H1 (cell line): ENCODE measurements at regions not wholly inside any gene's neighbourhood (a gene's known extent, or its start where the extent isn't known, plus 50 kb on each side); places are given as distances from the start of the nearest gene placed in this dataset.

Experiments
- CTCF ChIA-PET: fragments of 300-600 bp; sonication (Branson Sonifier 250); formaldehyde crosslinking; loops from one replicate; lab custom pipeline; 2021; ENCODE audit not compliant: partially characterized antibody; lab: Charles Lee
- POLR2A ChIA-PET: fragments of 300-600 bp; sonication (Branson Sonifier 250); formaldehyde crosslinking; loops from one replicate; lab custom pipeline; 2021; ENCODE audit warnings: inconsistent platforms; ENCODE audit not compliant: partially characterized antibody; lab: Charles Lee
- DNase-seq, 2 experiments: peaks; one replicate each; pipeline versions ENCODE4 v3.0.0 to v3.0.0-alpha.2; 2010 to 2022; ENCODE audit warnings: low spot score in 2 of 2, low read depth in 1 of 2, mixed read lengths in 1 of 2
- FAIRE-seq: peaks from 2 replicates; lab custom pipeline; 2011; peaks lifted over from hg19 to GRCh38; lab: Jason Lieb, UNC
- H2AFZ ChIP-seq: 2 replicates; pipeline ENCODE4 v1.8.1; 2012; ENCODE audit warnings: low read length, inconsistent platforms
- H2AK5ac ChIP-seq: 2 replicates; pipeline ENCODE4 v1.6.1; 2013; ENCODE audit warnings: low read depth, low read length
- H2BK120ac ChIP-seq: replicated peaks from 2 replicates; pipeline ENCODE3; 2013; ENCODE audit warnings: low read depth, low read length, inconsistent platforms
- H2BK12ac ChIP-seq: 2 replicates; pipeline ENCODE4 v1.6.1; 2013; ENCODE audit warnings: low read depth, low read length
- H2BK15ac ChIP-seq: 2 replicates; pipeline ENCODE4 v1.6.1; 2013; ENCODE audit warnings: low read length
- H2BK20ac ChIP-seq: 2 replicates; pipeline ENCODE4 v1.6.1; 2013; ENCODE audit warnings: low read length
- H2BK5ac ChIP-seq: 2 replicates; pipeline ENCODE4 v1.6.1; 2013; ENCODE audit warnings: low read depth, low read length
- H3K14ac ChIP-seq: 2 replicates; pipeline ENCODE4 v1.6.1; 2013; ENCODE audit warnings: inconsistent platforms; ENCODE audit not compliant: insufficient read length
- H3K18ac ChIP-seq: 2 replicates; pipeline ENCODE4 v1.6.1; 2013; ENCODE audit warnings: low read length; ENCODE audit errors: extremely low read depth
- H3K23ac ChIP-seq: 2 replicates; pipeline ENCODE4 v1.6.1; 2013; ENCODE audit warnings: inconsistent platforms; ENCODE audit not compliant: insufficient read length
- H3K23me2 ChIP-seq: 2 replicates; pipeline ENCODE4 v1.6.1; 2013; ENCODE audit warnings: low read depth, low read length
- H3K27ac ChIP-seq: 2 replicates; pipeline ENCODE4 v1.6.1; 2011; ENCODE audit warnings: low read depth, low read length, inconsistent platforms
- H3K27me3 ChIP-seq, 4 experiments: replicated peaks in 1 of 4; 1 replicate in 1 of 4; 2 replicates in 3 of 4; pipeline versions ENCODE4 v1.6.1 to v1.8.1; 2011 to 2013; ENCODE audit warnings: low read length in 3 of 4, mild to moderate bottlenecking in 3 of 4, inconsistent platforms in 2 of 4, mixed read lengths in 2 of 4, moderate library complexity in 1 of 4; ENCODE audit not compliant: control insufficient read depth in 3 of 4, insufficient read depth in 3 of 4; ENCODE audit errors: extremely low read depth in 1 of 4
- H3K36me3 ChIP-seq, 4 experiments: 2 replicates each; pipeline versions ENCODE4 v1.6.1 to v1.8.1; 2011 to 2013; ENCODE audit warnings: mild to moderate bottlenecking in 4 of 4, low read length in 3 of 4, moderate library complexity in 2 of 4, control low read depth in 1 of 4, inconsistent platforms in 1 of 4; ENCODE audit not compliant: insufficient read depth in 4 of 4, control insufficient read depth in 2 of 4
- H3K4ac ChIP-seq: replicated peaks from 2 replicates; pipeline ENCODE3; 2013; ENCODE audit warnings: low read length, low read depth, mixed read lengths, inconsistent platforms; ENCODE audit not compliant: insufficient read length
- H3K4me1 ChIP-seq, 4 experiments: replicated peaks in 1 of 4; 1 replicate in 1 of 4; 2 replicates in 3 of 4; pipeline versions ENCODE4 v1.6.1 to v1.8.1; 2011 to 2013; ENCODE audit warnings: low read length in 3 of 4, inconsistent platforms in 2 of 4, mixed read lengths in 1 of 4; ENCODE audit not compliant: insufficient read depth in 4 of 4, control insufficient read depth in 3 of 4
- H3K4me2 ChIP-seq, 2 experiments: 2 replicates each; pipeline versions ENCODE4 v1.6.1 to v1.8.1; 2011 to 2013; ENCODE audit warnings: low read depth in 2 of 2, low read length in 2 of 2, control low read depth in 1 of 2, inconsistent platforms in 1 of 2, mild to moderate bottlenecking in 1 of 2; ENCODE audit not compliant: insufficient read depth in 1 of 2
- H3K4me3 ChIP-seq, 4 experiments: fragments of 200-600, 300-600 bp in 1 of 4; sonication (generic), shearing (Covaris generic), sonication (Bioruptor Twin) in 1 of 4; 2 replicates each; pipeline versions ENCODE4 v1.5.1 to v1.8.1; 2011 to 2016; ENCODE audit warnings: low read length in 4 of 4, low read depth in 3 of 4, control low read depth in 2 of 4, inconsistent platforms in 2 of 4, mild to moderate bottlenecking in 2 of 4, mixed read lengths in 1 of 4, moderate library complexity in 1 of 4; ENCODE audit not compliant: insufficient read depth in 2 of 4; ENCODE audit errors: extremely low read depth in 1 of 4
- H3K56ac ChIP-seq: replicated peaks from 2 replicates; pipeline ENCODE3; 2013; ENCODE audit warnings: low read depth, mild to moderate bottlenecking, mixed read lengths, low read length, inconsistent platforms; ENCODE audit not compliant: insufficient read length
- H3K79me1 ChIP-seq: 2 replicates; pipeline ENCODE4 v1.6.1; 2013; ENCODE audit warnings: low read depth, low read length, control low read depth
- H3K79me2 ChIP-seq, 2 experiments: 2 replicates each; pipeline versions ENCODE4 v1.6.1 to v1.8.1; 2012 to 2013; ENCODE audit warnings: low read length in 2 of 2, mild to moderate bottlenecking in 2 of 2, inconsistent platforms in 1 of 2; ENCODE audit not compliant: insufficient read depth in 2 of 2, control insufficient read depth in 1 of 2
- H3K9ac ChIP-seq, 4 experiments: replicated peaks in 1 of 4; 1 replicate in 1 of 4; 2 replicates in 3 of 4; pipeline versions ENCODE4 v1.6.1 to v1.8.1; 2011 to 2013; ENCODE audit warnings: low read depth in 3 of 4, low read length in 3 of 4, control low read depth in 2 of 4, mild to moderate bottlenecking in 2 of 4, moderate library complexity in 2 of 4, inconsistent platforms in 1 of 4; ENCODE audit errors: extremely low read depth in 1 of 4
- H3K9me3 ChIP-seq, 2 experiments: 2 replicates each; pipeline versions ENCODE4 v1.6.1 to v1.8.1; 2012 to 2013; ENCODE audit warnings: mild to moderate bottlenecking in 2 of 2, moderate library complexity in 2 of 2, control low read depth in 1 of 2, inconsistent platforms in 1 of 2, low read depth in 1 of 2, low read length in 1 of 2, mixed read lengths in 1 of 2; ENCODE audit not compliant: insufficient read depth in 2 of 2
- H4K20me1 ChIP-seq, 2 experiments: replicated peaks in 1 of 2; 2 replicates each; pipeline versions ENCODE3 to v1.8.1; 2011 to 2013; ENCODE audit warnings: inconsistent platforms in 2 of 2, low read length in 2 of 2, mild to moderate bottlenecking in 1 of 2; ENCODE audit not compliant: insufficient read depth in 2 of 2, control insufficient read depth in 1 of 2
- H4K5ac ChIP-seq: 2 replicates; pipeline ENCODE4 v1.6.1; 2013; ENCODE audit warnings: low read length, low read depth, mixed read lengths, inconsistent platforms; ENCODE audit not compliant: insufficient read length
- H4K8ac ChIP-seq: 2 replicates; pipeline ENCODE4 v1.8.0; 2013; ENCODE audit warnings: mild to moderate bottlenecking, moderate library complexity, low read length, inconsistent platforms; ENCODE audit not compliant: insufficient read depth; ENCODE audit errors: extremely low read depth
- H4K91ac ChIP-seq: replicated peaks from 2 replicates; pipeline ENCODE3; 2013; ENCODE audit warnings: low read length, mixed read lengths, inconsistent platforms; ENCODE audit not compliant: insufficient read length
- ASH2L ChIP-seq: fragments of 200-600, 300-600 bp; sonication (generic); IDR thresholded peaks from one replicate; pipeline ENCODE4 v1.7.1; 2017; ENCODE audit warnings: low read length
- ATF2 ChIP-seq: IDR thresholded peaks from 2 replicates; pipeline ENCODE4 v1.6.1; 2012; ENCODE audit warnings: low read length, inconsistent platforms
- BACH1 ChIP-seq: IDR thresholded peaks from 2 replicates; pipeline ENCODE4 v1.6.1; 2012; ENCODE audit warnings: low read length, improper control_type of control experiment
- CEBPB ChIP-seq: IDR thresholded peaks from 2 replicates; pipeline ENCODE4 v1.6.1; 2012; ENCODE audit warnings: low read depth, low read length
- CHD2 ChIP-seq: IDR thresholded peaks from 2 replicates; pipeline ENCODE4 v1.6.1; 2012; ENCODE audit warnings: low read length, improper control_type of control experiment
- EP300 ChIP-seq, 2 experiments: IDR thresholded peaks; 1 replicate in 1 of 2; 2 replicates in 1 of 2; pipeline ENCODE4 v1.6.1; 2011 to 2012; ENCODE audit warnings: low read depth in 2 of 2, low read length in 2 of 2, mild to moderate bottlenecking in 2 of 2, borderline replicate concordance in 1 of 2, inconsistent platforms in 1 of 2, moderate library complexity in 1 of 2
- FOSL1 ChIP-seq: IDR thresholded peaks from 2 replicates; pipeline ENCODE4 v1.6.1; 2011; ENCODE audit warnings: mild to moderate bottlenecking, low read depth, low read length, moderate library complexity; ENCODE audit not compliant: insufficient read depth
- MAX ChIP-seq: IDR thresholded peaks from 2 replicates; pipeline ENCODE4 v1.6.1; 2012; ENCODE audit warnings: inconsistent platforms
- RFX5 ChIP-seq: IDR thresholded peaks from 2 replicates; pipeline ENCODE4 v1.6.1; 2011; ENCODE audit warnings: low read depth, low read length, improper control_type of control experiment, borderline replicate concordance
- RXRA ChIP-seq: IDR thresholded peaks from 2 replicates; pipeline ENCODE4 v1.6.1; 2011; ENCODE audit warnings: low read depth, mild to moderate bottlenecking, low read length, moderate library complexity; ENCODE audit not compliant: insufficient read depth
- SAP30 ChIP-seq: fragments of 300-600 bp; sonication (generic); IDR thresholded peaks from 2 replicates; pipeline ENCODE4 v1.7.1; 2012; ENCODE audit warnings: low read length, moderate library complexity, mild to moderate bottlenecking, inconsistent platforms; ENCODE audit not compliant: insufficient read depth, insufficient replicate concordance
- SIX5 ChIP-seq: IDR thresholded peaks from 2 replicates; pipeline ENCODE4 v1.6.1; 2011; ENCODE audit warnings: mild to moderate bottlenecking, low read depth, low read length
- SRF ChIP-seq: IDR thresholded peaks from 2 replicates; pipeline ENCODE4 v1.6.1; 2011; ENCODE audit warnings: mild to moderate bottlenecking, low read depth, low read length, moderate library complexity
- TBP ChIP-seq: IDR thresholded peaks from 2 replicates; pipeline ENCODE4 v1.6.1; 2011; ENCODE audit warnings: low read depth, low read length, improper control_type of control experiment
- TCF12 ChIP-seq: IDR thresholded peaks from 2 replicates; pipeline ENCODE4 v1.6.1; 2011; ENCODE audit warnings: low read depth, mild to moderate bottlenecking, low read length

GRCh38 chr13:33723365-33723764 lies 94.6 kb upstream of the RFC3 start:
- H2AK5ac ChIP-seq = no peak overlapping the region
- H2AFZ ChIP-seq = no peak overlapping the region
- no peak overlapping the region for H2BK20ac ChIP-seq
- no peaks in the 10 kb centered on the region for H3K36me3 ChIP-seq
- H3K27me3 ChIP-seq = no peaks in the 10 kb centered on the region
- H3K9me3 ChIP-seq = no peaks in the 10 kb centered on the region
- no peaks in the 10 kb centered on the region for H3K79me1 ChIP-seq
- H3K4me3 ChIP-seq = no peak overlapping the region
- H3K4ac ChIP-seq = no peak overlapping the region
- no peak overlapping the region for H2BK12ac ChIP-seq
- H2BK5ac ChIP-seq = no peak overlapping the region
- H4K5ac ChIP-seq = no peak overlapping the region
- H3K4me2 ChIP-seq = no peak overlapping the region
- no peak overlapping the region for H4K91ac ChIP-seq
- H3K27ac ChIP-seq = no peak overlapping the region
- H3K4me1 ChIP-seq = no peaks in the 10 kb centered on the region
- no peak overlapping the region for H3K9ac ChIP-seq
- DNase-seq (no peak), FAIRE-seq (no peak)
- no peaks in the 10 kb centered on the region for H3K23me2 ChIP-seq
- ChIA-PET CTCF (interaction anchor here (0.6 to 3.5 kb wide), 11 partner anchors 21 to 1480 kb away, joined by 3 to 18 read pairs (median 3); no protein-coding TSS in a partner anchor), POLR2A (interaction anchor here (1.7 kb wide), 1 partner anchor 181 kb away, joined by 4 read pairs; no protein-coding TSS in a partner anchor)
- H4K8ac ChIP-seq = no peak overlapping the region
- H4K20me1 ChIP-seq = no peaks in the 10 kb centered on the region
- H3K23ac ChIP-seq = no peak overlapping the region
- no peak overlapping the region for H3K18ac ChIP-seq
- no peak overlapping the region for H3K14ac ChIP-seq
- no peaks in the 10 kb centered on the region for H3K79me2 ChIP-seq
- no peak overlapping the region for H2BK15ac ChIP-seq
- no peak overlapping the region for H3K56ac ChIP-seq
- H2BK120ac ChIP-seq = no peak overlapping the region
- TF ChIP-seq MAX (no peak), CEBPB (no peak), TCF12 (no peak), SIX5 (no peak), RFX5 (no peak), SAP30 (no peak), ATF2 (no peak), EP300 (IDR thresholded peaks at IDR 0.05; ENCODE audit: borderline replicate concordance in 1 of 2, low read depth in 2 of 2, low read length in 2 of 2) (no peak), CHD2 (no peak), SRF (no peak), TBP (no peak), FOSL1 (no peak), BACH1 (no peak), RXRA (no peak), ASH2L (no peak)
